ENCODE measurements at regions not wholly inside any gene's neighbourhood (a gene's known extent, or its start where the extent isn't known, plus 50 kb on each side); places are given as distances from the start of the nearest gene placed in this dataset.

DNA sequence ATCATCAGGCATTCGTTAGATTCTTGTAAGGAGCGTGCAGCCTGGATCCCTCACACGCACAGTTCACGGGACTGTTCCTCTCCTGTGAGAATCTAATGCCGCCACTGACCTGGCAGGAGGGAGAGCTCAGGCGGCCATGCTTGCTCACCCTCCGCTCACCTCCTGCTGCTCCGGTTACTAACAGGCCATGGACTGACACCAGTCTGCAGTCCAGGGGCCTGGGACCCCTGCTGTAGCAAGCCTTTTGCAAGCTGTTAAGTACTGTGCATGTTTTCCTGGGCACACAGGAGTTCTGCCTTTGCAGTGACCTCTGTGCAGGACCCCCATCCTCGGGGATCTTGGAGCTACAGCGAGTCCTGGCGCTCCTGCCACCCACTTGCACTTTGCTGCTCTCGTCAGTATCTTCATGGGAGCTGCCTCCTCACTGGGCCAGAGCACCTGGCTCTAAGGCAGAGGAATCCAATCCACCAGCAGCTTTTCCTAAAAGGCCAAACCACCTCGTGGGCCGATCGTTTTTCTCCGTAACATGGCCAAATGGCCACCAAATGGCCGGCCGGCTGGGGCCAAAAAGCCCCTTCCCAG lies 230.6 kb downstream of the FOXL1 start:
- DNase-seq, result no peak

- DNase-seq, result no peak
Measured at GRCh38 chr16:86809458-86809955, 231.2 kb downstream of the FOXL1 start.

GRCh38 chr16:86810062-86810461 lies 231.7 kb downstream of the FOXL1 start:
- DNase-seq, result no peak

DNA sequence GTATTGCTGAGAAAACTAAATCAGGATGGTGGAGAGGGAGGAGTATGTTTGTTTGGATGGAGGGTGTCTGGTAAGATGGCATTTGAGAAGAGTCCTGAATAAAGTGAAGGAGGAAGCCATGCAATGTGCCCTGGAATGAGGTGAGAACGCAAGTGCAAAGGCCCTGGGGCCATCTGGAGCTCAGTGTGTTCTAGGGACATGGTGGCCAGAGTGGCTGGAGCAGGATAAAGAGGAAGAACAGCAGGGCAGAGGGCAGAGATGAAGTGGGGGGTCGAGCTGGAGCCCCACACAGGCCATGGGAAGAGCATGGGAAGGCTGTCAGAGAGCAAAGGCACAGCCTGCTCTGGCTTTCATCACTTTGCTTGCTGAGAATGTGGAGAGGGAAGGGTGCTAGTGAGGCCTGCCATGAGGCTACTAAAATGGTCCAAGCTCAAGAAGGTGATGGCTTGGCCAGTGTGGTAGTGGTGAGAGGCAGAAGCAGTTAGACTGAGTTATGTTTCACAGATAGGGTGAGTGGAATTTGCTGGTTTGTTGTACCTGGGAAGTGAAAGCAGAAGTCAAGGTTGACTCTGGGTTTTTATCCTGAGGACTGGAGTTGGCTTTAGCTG lies 234.1 kb downstream of the FOXL1 start:
- no peak for DNase-seq

GRCh38 chr16:86814256-86814655 lies 235.9 kb downstream of the FOXL1 start:
- no peak for DNase-seq

DNA sequence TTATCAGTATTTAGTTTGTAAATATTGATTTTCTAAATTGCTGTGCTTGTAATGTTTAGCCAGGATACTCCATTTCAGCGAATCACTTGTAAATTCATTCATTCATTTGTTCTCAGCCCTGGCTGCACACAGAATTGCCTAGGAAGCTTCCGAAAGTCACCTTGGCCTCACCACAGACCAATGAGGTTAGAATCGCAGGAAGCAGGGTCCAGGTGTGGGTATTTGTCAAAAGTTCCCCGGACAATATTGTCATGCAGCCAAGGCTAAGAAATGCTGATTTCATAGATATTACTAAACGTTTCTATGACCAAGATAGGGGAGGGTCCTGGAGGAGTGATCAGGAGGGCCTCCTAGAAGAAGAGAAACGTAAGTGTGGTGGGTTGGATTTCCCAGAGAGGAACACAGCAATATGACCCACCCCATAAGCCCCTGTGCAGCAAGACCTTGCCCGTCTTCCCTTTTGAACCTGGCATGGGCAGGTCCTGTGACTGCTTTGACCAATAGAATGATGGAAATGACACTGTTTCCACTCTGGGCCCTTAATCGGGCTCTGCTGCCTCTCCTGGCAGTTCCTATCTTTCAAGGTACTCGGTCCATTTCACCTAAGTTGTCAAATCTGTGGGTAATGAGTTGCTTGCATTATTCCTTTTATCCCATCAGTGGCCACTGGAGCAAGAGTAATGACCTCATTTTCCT lies 238.7 kb downstream of the FOXL1 start:
- DNase-seq, result no peak

DNA sequence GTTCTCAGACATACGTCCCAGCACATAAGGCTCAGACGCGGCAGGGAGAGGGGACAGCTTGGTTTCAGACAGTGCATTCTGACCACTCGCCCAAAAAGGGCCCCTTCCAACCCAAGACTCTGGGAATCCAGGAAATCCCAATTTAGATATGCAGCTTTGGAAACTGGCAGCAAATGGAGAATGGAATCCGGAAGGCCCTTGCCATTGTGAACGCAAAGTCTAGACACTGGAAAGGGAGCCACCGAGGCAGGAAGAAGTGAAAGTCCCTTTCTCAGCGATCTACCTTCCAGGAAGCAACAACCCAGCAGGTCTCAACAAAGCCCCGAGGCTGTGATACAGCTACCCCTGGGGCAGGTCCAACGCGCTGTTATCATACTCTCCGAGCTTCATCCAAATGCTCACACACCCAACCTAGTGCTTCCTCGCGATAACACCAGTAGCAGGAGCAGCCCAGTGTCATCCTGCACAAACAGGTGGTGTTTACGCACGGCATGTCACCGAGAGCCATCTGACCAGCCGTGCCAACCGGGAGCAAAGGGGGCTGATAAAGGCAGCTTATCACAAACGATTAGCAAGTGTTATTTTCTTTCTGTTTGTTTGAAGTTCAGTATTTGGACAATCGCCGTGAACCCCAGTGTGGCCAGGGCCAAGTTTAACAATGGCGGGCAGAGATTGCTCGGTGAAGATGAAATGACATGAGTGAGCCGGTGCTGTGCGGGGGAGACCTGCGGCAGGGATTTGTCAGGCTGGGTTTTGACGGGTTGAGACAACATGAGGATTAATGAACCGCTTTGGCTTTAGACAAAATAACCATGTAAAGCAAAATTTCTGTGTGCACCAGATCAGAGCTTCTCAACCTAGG lies 240.6 kb downstream of the FOXL1 start:
- no peak for DNase-seq

DNA sequence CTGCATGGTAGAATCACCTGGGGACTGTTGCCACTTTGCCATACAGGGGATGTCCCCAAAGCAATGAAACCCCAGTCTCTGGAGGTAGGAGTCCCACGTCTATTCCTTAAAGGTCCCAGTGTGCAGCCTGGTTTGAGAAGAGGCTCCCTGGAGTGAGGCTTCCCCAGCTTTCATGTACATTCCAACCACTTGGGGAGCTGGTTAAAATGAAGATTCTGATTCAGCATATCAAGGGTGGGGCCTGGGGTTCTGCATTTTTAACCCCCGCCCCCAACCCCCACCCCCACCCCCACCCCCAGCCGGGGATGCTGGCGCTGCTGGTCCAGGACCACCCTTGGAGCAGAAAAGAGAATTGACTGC lies 241.2 kb downstream of the FOXL1 start:
- no peak for DNase-seq

DNA sequence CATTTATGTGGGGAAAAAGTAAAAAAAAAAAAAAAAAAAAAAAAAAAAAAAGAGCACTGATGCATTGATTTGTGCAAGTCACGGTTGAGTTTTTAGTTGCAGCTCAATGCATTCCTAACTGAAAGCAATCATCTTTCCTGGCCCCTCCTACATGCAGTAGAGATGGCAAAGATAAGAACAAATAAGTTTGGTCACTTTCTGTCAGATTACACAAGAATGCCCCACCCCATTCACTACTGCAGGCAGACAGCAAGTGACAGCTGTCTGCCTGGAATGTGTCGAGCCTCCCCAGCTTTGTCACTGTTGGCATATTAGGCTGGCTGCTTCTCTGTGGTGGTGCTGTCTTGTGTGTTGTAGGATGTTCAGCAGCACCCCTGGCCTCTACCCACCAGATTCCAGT lies 243.5 kb downstream of the FOXL1 start:
- no peak for DNase-seq

DNA sequence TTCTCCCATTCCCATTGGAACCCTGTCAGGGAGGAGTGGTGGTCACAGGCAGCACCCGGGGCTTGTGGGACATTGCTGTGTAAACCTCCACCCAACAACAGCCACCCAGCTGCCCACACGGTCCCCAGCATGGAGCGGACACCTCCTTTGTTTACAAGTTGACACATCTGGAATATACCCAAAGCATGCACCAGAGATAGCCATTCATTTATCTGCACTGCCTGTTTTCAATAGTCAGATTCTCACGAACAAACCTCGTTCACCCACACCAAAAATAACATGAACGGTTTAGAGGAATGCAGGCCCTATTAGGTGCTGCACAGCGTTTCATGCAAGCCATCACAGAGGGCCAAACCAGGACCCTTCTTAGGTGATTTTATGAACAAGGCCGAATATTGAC lies 244.8 kb downstream of the FOXL1 start:
- no peak for DNase-seq

- DNase-seq, result no peak
Measured at GRCh38 chr16:86823888-86824671, 245.7 kb downstream of the FOXL1 start.

DNA sequence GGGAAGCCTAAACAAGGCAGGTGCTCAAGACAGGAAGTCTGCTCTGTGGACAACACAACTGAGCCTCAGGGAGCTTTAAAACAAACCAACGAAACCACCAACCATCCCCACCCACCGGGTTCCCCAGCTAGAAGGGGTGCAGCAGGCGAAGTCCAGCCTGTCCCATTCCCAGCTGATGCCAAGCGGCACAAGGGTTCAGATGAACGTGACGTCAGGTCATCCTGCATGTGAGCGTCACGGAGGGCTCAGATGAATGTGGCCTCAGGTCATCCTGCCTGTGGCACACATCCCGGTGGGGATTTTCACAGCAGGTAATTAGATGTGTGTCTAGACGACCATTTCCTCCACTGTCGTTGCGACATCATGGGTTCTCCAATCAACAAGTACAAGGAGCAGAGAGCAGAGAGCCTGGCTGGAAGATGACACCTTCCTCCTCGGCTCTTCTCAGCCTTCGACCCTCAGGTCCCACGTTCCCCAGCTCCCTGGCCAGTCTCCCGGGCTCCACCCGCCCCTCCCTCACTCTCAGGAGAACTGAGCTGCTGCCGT lies 246.5 kb downstream of the FOXL1 start:
- DNase-seq, result no peak

DNA sequence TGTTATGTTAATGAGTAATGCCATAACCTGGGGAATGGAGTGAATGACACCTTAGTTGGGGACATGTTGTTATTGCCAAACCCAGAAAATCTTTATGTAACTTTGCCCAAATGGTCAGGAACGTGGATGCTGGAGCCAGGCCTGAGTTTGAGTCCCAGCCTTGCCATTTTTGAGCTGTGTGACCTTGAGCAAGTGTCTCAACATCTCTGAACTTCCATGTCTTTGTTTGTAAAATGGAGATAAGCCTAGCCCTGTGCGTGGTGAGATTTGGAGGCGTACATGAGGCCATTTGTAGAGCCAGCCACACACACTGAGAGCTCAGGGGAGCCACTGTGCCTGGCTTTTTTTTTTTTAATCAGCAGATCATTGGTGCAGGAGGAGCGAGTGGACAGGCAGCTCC lies 247.3 kb downstream of the FOXL1 start:
- no peak for DNase-seq

GRCh38 chr16:86826941-86827340 lies 248.6 kb downstream of the FOXL1 start:
- no peak for DNase-seq

GRCh38 chr16:86827521-86827920 lies 249.2 kb downstream of the FOXL1 start:
- DNase-seq, result no peak

DNA sequence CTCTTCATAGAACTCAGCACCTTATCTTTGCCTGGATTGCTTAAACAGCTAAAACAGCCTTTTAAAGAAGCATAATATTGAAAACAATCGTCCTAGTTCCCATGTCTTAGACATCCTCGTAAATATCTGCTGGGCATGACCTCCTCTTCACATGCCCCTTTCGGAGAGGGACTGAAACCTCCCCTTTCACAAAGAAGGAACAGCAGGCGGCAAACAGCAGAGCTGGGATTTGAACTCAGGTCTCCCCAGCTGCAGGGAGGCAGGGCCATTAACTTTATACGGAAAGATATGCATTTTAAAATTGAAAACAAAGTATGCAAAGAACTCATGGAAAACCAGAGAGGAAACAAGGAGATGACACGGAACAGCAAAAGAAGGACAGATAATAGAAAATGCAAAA lies 249.9 kb downstream of the FOXL1 start:
- DNase-seq, result no peak

- DNase-seq, result no peak
Measured at GRCh38 chr16:86828653-86829052, 250.3 kb downstream of the FOXL1 start.

GRCh38 chr16:86831366-86831765 lies 253.0 kb downstream of the FOXL1 start:
- DNase-seq, result no peak

- DNase-seq, result no peak
Measured at GRCh38 chr16:86833136-86833535, 254.8 kb downstream of the FOXL1 start.

- no peak for DNase-seq
Measured at GRCh38 chr16:86834451-86835035, 256.2 kb downstream of the FOXL1 start.

DNA sequence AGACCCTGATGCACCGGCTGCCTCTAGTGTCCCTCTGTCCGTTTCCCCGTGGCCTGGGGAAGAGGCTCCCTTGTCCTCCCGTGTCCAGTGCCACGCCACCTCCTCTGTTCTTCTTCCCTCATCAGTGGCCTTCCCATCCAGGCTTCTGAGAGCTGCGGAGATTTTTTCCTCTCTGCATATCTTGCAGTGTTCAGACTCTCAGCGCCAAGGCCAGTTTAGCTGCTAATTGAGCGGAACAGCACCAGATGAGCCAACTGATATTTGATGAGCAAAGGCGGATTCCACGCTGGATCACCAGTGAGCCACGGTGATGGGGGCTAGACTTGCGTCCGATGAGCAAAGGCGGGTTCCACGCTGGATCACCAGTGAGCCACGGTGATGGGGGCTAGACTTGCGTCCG lies 257.6 kb downstream of the FOXL1 start:
- no peak for DNase-seq

Data from CD4-positive, alpha-beta T cell treated with Interferon alpha-2 for 1 hour (primary cell).